GM19372 (cell line): ENCODE measurements at regions not wholly inside any gene's neighbourhood (a gene's known extent, or its start where the extent isn't known, plus 50 kb on each side); places are given as distances from the start of the nearest gene placed in this dataset.
"Not testable (repeated sequence)": the region's sequence is repeated elsewhere in the genome, so short reads cannot be mapped to it uniquely, and the experiment has no call there.

Experiments used
- ATAC-seq: cut with Tn5 transposase; IDR thresholded peaks from one replicate; pipeline ENCODE4 v1.9.1; 2021; ENCODE audit warnings: mild to moderate bottlenecking, low read depth, moderate library complexity; ENCODE audit not compliant: unreplicated experiment

GRCh38 chr9:30411571-30411970, 1972.9 kb upstream of the ACO1 start:
- ATAC-seq, result no peak

- no peak for ATAC-seq
Observed at GRCh38 chr9:30459156-30459555, 1925.3 kb upstream of the ACO1 start.

GRCh38 chr9:30476826-30477225, 1907.6 kb upstream of the ACO1 start:
- no peak for ATAC-seq

GRCh38 chr9:30478684-30479083, 1905.8 kb upstream of the ACO1 start:
- ATAC-seq, result no peak

GRCh38 chr9:30482499-30482898, 1901.9 kb upstream of the ACO1 start:
- no peak for ATAC-seq

GRCh38 chr9:30484690-30485089, 1899.8 kb upstream of the ACO1 start:
- ATAC-seq, result no peak

GRCh38 chr9:30504502-30504905, 1879.9 kb upstream of the ACO1 start:
- no peak for ATAC-seq

- no peak for ATAC-seq
Observed at GRCh38 chr9:30505311-30505710, 1879.1 kb upstream of the ACO1 start.

- ATAC-seq, result no peak
Observed at GRCh38 chr9:30506749-30507148, 1877.7 kb upstream of the ACO1 start.

GRCh38 chr9:30507166-30507565, 1877.3 kb upstream of the ACO1 start:
- ATAC-seq, result no peak

GRCh38 chr9:30511666-30512065, 1872.8 kb upstream of the ACO1 start:
- no peak for ATAC-seq

GRCh38 chr9:30519166-30519565, 1865.3 kb upstream of the ACO1 start:
- ATAC-seq, result no peak

GRCh38 chr9:30519756-30520155, 1864.7 kb upstream of the ACO1 start:
- ATAC-seq, result no peak

- no peak for ATAC-seq
Observed at GRCh38 chr9:30522061-30522460, 1862.4 kb upstream of the ACO1 start.

- no peak for ATAC-seq
Observed at GRCh38 chr9:30522486-30522885, 1862.0 kb upstream of the ACO1 start.

GRCh38 chr9:30524311-30524710, 1860.1 kb upstream of the ACO1 start:
- no peak for ATAC-seq

- ATAC-seq, result no peak
Observed at GRCh38 chr9:30534455-30534854, 1850.0 kb upstream of the ACO1 start.

- no peak for ATAC-seq
Observed at GRCh38 chr9:30534896-30535295, 1849.5 kb upstream of the ACO1 start.

- no peak for ATAC-seq
Observed at GRCh38 chr9:30536494-30536893, 1847.9 kb upstream of the ACO1 start.

GRCh38 chr9:30539696-30540095, 1844.7 kb upstream of the ACO1 start:
- ATAC-seq, result not testable (repeated sequence)

GRCh38 chr9:30574355-30575151, 1809.9 kb upstream of the ACO1 start:
- no peak for ATAC-seq

GRCh38 chr9:30575218-30575617, 1809.2 kb upstream of the ACO1 start:
- ATAC-seq, result no peak

GRCh38 chr9:30575691-30576090, 1808.8 kb upstream of the ACO1 start:
- ATAC-seq, result no peak
